GM06990 (cell line): ENCODE measurements at regions not wholly inside any gene's neighbourhood (a gene's known extent, or its start where the extent isn't known, plus 50 kb on each side); places are given as distances from the start of the nearest gene placed in this dataset.
A peak's percentile ranks its signal among the peaks of the same experiment; 100 is the strongest.

Source experiments
- DNase-seq: peaks from one replicate; pipeline ENCODE4 v3.0.0-alpha.2; 2011; ENCODE audit not compliant: insufficient read length; ENCODE audit errors: extremely low read depth
- H3K27me3 ChIP-seq: replicated peaks from 2 replicates; pipeline ENCODE4 v1.6.0; 2011; ENCODE audit warnings: low read length; ENCODE audit not compliant: control insufficient read depth, insufficient read depth
- H3K36me3 ChIP-seq: 2 replicates; pipeline ENCODE4 v1.5.1; 2011; ENCODE audit warnings: low read length; ENCODE audit not compliant: control insufficient read depth, insufficient read depth
- H3K4me3 ChIP-seq: replicated peaks from 2 replicates; pipeline ENCODE4 v1.5.1; 2011; ENCODE audit warnings: low read depth, mild to moderate bottlenecking, control low read depth, low read length
- TF ChIP-seq, protein P1 (sequence below): IDR thresholded peaks from 2 replicates; pipeline ENCODE4 v1.5.1; 2011; ENCODE audit warnings: low read length, control low read depth, mild to moderate bottlenecking, inconsistent platforms; ENCODE audit not compliant: insufficient read depth, poor library complexity, severe bottlenecking

GRCh38 chr3:177921153-177921552 is 615.1 kb upstream of the KCNMB2 start:
- TF ChIP-seq, protein P1, sequence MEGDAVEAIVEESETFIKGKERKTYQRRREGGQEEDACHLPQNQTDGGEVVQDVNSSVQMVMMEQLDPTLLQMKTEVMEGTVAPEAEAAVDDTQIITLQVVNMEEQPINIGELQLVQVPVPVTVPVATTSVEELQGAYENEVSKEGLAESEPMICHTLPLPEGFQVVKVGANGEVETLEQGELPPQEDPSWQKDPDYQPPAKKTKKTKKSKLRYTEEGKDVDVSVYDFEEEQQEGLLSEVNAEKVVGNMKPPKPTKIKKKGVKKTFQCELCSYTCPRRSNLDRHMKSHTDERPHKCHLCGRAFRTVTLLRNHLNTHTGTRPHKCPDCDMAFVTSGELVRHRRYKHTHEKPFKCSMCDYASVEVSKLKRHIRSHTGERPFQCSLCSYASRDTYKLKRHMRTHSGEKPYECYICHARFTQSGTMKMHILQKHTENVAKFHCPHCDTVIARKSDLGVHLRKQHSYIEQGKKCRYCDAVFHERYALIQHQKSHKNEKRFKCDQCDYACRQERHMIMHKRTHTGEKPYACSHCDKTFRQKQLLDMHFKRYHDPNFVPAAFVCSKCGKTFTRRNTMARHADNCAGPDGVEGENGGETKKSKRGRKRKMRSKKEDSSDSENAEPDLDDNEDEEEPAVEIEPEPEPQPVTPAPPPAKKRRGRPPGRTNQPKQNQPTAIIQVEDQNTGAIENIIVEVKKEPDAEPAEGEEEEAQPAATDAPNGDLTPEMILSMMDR: no peak
- DNase-seq: no peak
- Histone ChIP-seq H3K4me3 (no peak overlapping the region), H3K36me3 (no peaks in the 10 kb centered on the region), H3K27me3 (no peaks in the 10 kb centered on the region)

- Histone ChIP-seq H3K36me3 (no peaks in the 10 kb centered on the region), H3K4me3 (no peak overlapping the region), H3K27me3 (no peaks in the 10 kb centered on the region)
- TF ChIP-seq, protein P1: no peak
- DNase-seq: no peak
These were observed 612.0 kb upstream of the KCNMB2 start for GRCh38 chr3:177924261-177924660.

GRCh38 chr3:177928172-177928873 is 607.9 kb upstream of the KCNMB2 start:
- no peak overlapping the region for H3K4me3 ChIP-seq
- peak; percentile 9 for DNase-seq
- H3K27me3 ChIP-seq: no peaks in the 10 kb centered on the region
- TF ChIP-seq, protein P1: no peak
- no peaks in the 10 kb centered on the region for H3K36me3 ChIP-seq

DNA sequence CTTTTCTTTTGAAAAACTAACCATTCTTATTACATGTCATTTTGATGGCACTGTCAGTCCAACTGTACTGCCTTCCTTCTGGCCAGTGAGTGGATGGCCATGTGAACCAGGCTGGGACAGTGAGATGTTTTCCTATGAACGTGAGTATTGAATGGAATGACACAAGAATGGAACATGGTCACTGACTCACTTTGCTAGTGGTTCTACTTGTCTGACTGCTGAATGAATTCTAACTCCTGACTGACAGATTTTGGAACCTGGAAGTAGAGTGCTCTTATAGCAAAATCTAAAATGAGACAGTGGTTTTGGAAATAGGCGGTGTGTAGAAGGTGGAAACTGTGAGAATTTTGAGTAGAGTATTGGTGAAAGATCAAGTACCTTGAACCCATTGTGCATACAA is 606.9 kb upstream of the KCNMB2 start:
- no peak for DNase-seq
- H3K27me3 ChIP-seq: no peaks in the 10 kb centered on the region
- TF ChIP-seq, protein P1: no peak
- H3K36me3 ChIP-seq: no peaks in the 10 kb centered on the region
- no peak overlapping the region for H3K4me3 ChIP-seq

DNA sequence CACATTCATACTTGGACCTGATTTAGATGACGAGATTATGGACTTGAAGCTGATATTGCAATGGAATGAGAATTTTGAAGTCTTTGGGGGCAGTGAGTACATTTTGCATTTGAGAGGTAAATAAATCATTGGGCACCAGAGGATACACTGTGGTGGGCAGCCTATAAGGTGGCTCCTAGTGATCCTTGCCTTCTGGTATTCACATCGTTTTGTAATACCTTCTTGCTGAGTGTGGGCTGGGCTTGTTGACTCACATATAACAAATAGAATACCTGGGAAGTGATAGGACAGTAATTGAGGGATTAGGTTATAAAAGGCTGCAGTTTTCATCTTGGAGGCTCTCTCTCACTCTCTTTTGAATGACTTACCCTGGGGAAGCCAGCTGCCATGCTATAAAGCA is 605.5 kb upstream of the KCNMB2 start:
- Histone ChIP-seq H3K4me3 (no peak overlapping the region), H3K36me3 (no peaks in the 10 kb centered on the region), H3K27me3 (no peaks in the 10 kb centered on the region)
- no peak for DNase-seq
- TF ChIP-seq, protein P1: no peak

DNA sequence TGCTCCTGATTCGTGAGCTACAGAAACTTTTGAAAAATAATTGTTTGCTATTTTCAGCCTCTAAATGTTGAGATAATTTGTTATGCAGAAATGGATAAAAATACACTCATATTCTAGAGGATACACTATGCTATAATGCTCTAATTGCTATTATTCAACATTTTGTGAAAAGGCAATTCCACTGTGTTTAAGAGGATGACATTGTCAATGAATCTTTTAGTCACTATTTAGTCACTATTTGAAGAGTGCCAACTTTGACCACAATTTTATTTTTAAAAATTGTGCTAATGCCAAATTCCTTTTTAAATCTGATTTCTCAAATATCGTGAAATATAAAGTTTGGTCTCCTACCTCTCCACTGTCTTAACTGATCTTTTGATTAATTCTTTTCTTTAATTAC is 604.9 kb upstream of the KCNMB2 start:
- TF ChIP-seq, protein P1: no peak
- DNase-seq: no peak
- no peaks in the 10 kb centered on the region for H3K36me3 ChIP-seq
- no peaks in the 10 kb centered on the region for H3K27me3 ChIP-seq
- H3K4me3 ChIP-seq: no peak overlapping the region
